GM12878 (cell line): ENCODE measurements at regions not wholly inside any gene's neighbourhood (a gene's known extent, or its start where the extent isn't known, plus 50 kb on each side); places are given as distances from the start of the nearest gene placed in this dataset.

Experiments
- ATAC-seq: fragments of 200-7000 bp; cut with Tn5 transposase; 3 replicates; pipeline ENCODE4 v1.9.1; 2020; ENCODE audit warnings: mild to moderate bottlenecking, moderate library complexity
- BruUV-seq: library from RNA; stranded (reverse); fragments of 400-500 nt; replicated peaks from 2 replicates; lab custom pipeline; 2021; lab: Mats Ljungman, UMichigan
- CTCF ChIA-PET: fragments of 300-600 bp; sonication (Branson Sonifier 250); formaldehyde crosslinking; extraction: SDS; loops from one replicate; lab custom pipeline; 2021; ENCODE audit warnings: inconsistent platforms; lab: Yijun Ruan, JAX
- POLR2A ChIA-PET: fragments of 350-600 bp; formaldehyde crosslinking; extraction: SDS; loops from one replicate; lab custom pipeline; 2021; ENCODE audit warnings: inconsistent platforms; lab: Charles Lee
- RAD21 ChIA-PET: fragments of 300-600 bp; sonication (Branson Sonifier 250); formaldehyde crosslinking; loops from one replicate; lab custom pipeline; 2023; ENCODE audit warnings: antibody characterized with exemption; ENCODE audit not compliant: unreplicated experiment; lab: Charles Lee
- SMC1A ChIA-PET: fragments of 300-600 bp; sonication (Branson Sonifier 250); formaldehyde crosslinking; loops from one replicate; lab custom pipeline; 2023; ENCODE audit not compliant: unreplicated experiment, uncharacterized antibody; lab: Charles Lee
- DNase-seq: peaks from one replicate; pipeline ENCODE4 v3.0.0-alpha.2; 2011; ENCODE audit warnings: low read depth, low spot score
- FAIRE-seq: peaks from 3 replicates; lab custom pipeline; 2011; peaks lifted over from hg19 to GRCh38; lab: Jason Lieb, UNC
- H2AFZ ChIP-seq: 2 replicates; pipeline ENCODE4 v1.6.0; 2011; ENCODE audit warnings: low read depth, low read length, control low read depth; ENCODE audit not compliant: control insufficient read depth
- H3K27ac ChIP-seq: 2 replicates; pipeline ENCODE4 v1.5.1; 2011; ENCODE audit warnings: control low read depth; ENCODE audit not compliant: control insufficient read depth, insufficient read depth
- H3K27me3 ChIP-seq, 2 experiments: replicated peaks in 1 of 2; 2 replicates each; pipeline versions ENCODE4 v1.6.0 to v1.6.1; 2011; ENCODE audit warnings: low read length in 1 of 2; ENCODE audit not compliant: control insufficient read depth in 2 of 2, insufficient read depth in 2 of 2
- H3K36me3 ChIP-seq, 2 experiments: 2 replicates each; pipeline ENCODE4 v1.5.1; 2011; ENCODE audit warnings: low read length in 1 of 2; ENCODE audit not compliant: control insufficient read depth in 2 of 2, insufficient read depth in 2 of 2
- H3K4me1 ChIP-seq: 2 replicates; pipeline ENCODE4 v1.6.1; 2011; ENCODE audit warnings: mild to moderate bottlenecking, low read length, moderate library complexity, mixed read lengths; ENCODE audit not compliant: control insufficient read depth, insufficient read depth
- H3K4me2 ChIP-seq: 2 replicates; pipeline ENCODE4 v1.6.0; 2011; ENCODE audit warnings: control low read depth; ENCODE audit not compliant: control insufficient read depth, insufficient read depth
- H3K4me3 ChIP-seq: fragments of 200-600 bp; sonication (generic); 2 replicates; pipeline ENCODE4 v1.5.1; 2016
- H3K79me2 ChIP-seq: 2 replicates; pipeline ENCODE4 v1.6.0; 2011; ENCODE audit warnings: low read length; ENCODE audit not compliant: control insufficient read depth, insufficient read depth
- H3K9ac ChIP-seq: 2 replicates; pipeline ENCODE4 v1.8.0; 2011; ENCODE audit warnings: low read length, control low read depth, mixed read lengths; ENCODE audit not compliant: control insufficient read depth, insufficient read depth
- H3K9me3 ChIP-seq: replicated peaks from 3 replicates; pipeline ENCODE4 v1.5.1; 2011; ENCODE audit warnings: mild to moderate bottlenecking, low read length; ENCODE audit not compliant: control insufficient read depth, insufficient read depth
- H4K20me1 ChIP-seq: 2 replicates; pipeline ENCODE4 v1.6.0; 2011; ENCODE audit not compliant: control insufficient read depth, insufficient read depth
- ASH2L ChIP-seq: fragments of 300-600, 200-600 bp; sonication (generic); IDR thresholded peaks from 2 replicates; pipeline ENCODE4 v1.6.1; 2017; ENCODE audit warnings: low read depth, mild to moderate bottlenecking, borderline replicate concordance
- CBX5 ChIP-seq: sonication (generic); IDR thresholded peaks from 2 replicates; pipeline ENCODE4 v1.6.1; 2016; ENCODE audit warnings: low read depth, moderate library complexity, mild to moderate bottlenecking, inconsistent platforms
- FOXK2 ChIP-seq: fragments of 450-650 bp; IDR thresholded peaks from 2 replicates; pipeline ENCODE4 v1.6.1; 2017; ENCODE audit warnings: mild to moderate bottlenecking, moderate library complexity
- GATAD2B ChIP-seq: fragments of 450-650 bp; conservative IDR thresholded peaks from 2 replicates; pipeline ENCODE4 v1.6.1; 2017; ENCODE audit warnings: low read depth, mild to moderate bottlenecking, moderate library complexity
- JUNB ChIP-seq: IDR thresholded peaks from 2 replicates; pipeline ENCODE4 v1.6.1; 2016; ENCODE audit warnings: antibody characterized with exemption, mild to moderate bottlenecking
- NFYB ChIP-seq: IDR thresholded peaks from 2 replicates; pipeline ENCODE4 v1.6.1; 2011; ENCODE audit warnings: low read depth, mild to moderate bottlenecking, low read length, improper control_type of control experiment, moderate library complexity; ENCODE audit not compliant: insufficient read depth
- PAX8 ChIP-seq: fragments of 450-650 bp; IDR thresholded peaks from 2 replicates; pipeline ENCODE4 v1.6.1; 2017; ENCODE audit warnings: mild to moderate bottlenecking, moderate library complexity
- RB1 ChIP-seq: fragments of 450-650 bp; formaldehyde crosslinking; IDR thresholded peaks from 2 replicates; pipeline ENCODE4 v1.6.1; 2017; ENCODE audit warnings: mild to moderate bottlenecking, borderline replicate concordance
- RELA ChIP-seq: fragments of 450-650 bp; IDR thresholded peaks from 2 replicates; pipeline ENCODE4 v1.8.0; 2014; ENCODE audit warnings: borderline replicate concordance; ENCODE audit not compliant: partially characterized antibody
- SMC3 ChIP-seq: IDR thresholded peaks from 2 replicates; pipeline ENCODE4 v1.6.1; 2011; ENCODE audit warnings: low read length, improper control_type of control experiment, borderline replicate concordance
- YY1 ChIP-seq: IDR thresholded peaks from 2 replicates; pipeline ENCODE4 v1.6.1; 2011; ENCODE audit warnings: low read depth, mild to moderate bottlenecking, low read length
- ZNF217 ChIP-seq: fragments of 450-650 bp; IDR thresholded peaks from 2 replicates; pipeline ENCODE4 v1.6.1; 2017; ENCODE audit warnings: antibody characterized with exemption, mild to moderate bottlenecking
- WGBS: methylation state at CpG from one replicate; pipeline ENCODE4 v1.1.6; 2016; ENCODE audit warnings: low lambda C conversion rate; ENCODE audit not compliant: insufficient replicate concordance, insufficient coverage; ENCODE audit errors: missing lambda C conversion rate; 5-methylcytosine and 5-hydroxymethylcytosine counted together
- in situ Hi-C: fragments of 300-500 bp; cut with MboI; formaldehyde crosslinking; loops from 9 replicates; pipeline ENCODE4 v1.14.3; 2018; ENCODE audit warnings: mixed read lengths
- intact Hi-C: fragments of 100-400 bp; cut with micrococcal nuclease; formaldehyde crosslinking; loops from one replicate; pipeline ENCODE4 v1.14.2; 2022; ENCODE audit not compliant: unreplicated experiment
- TF ChIP-seq, protein P1 (sequence below): fragments of 450-650 bp; IDR thresholded peaks from 2 replicates; pipeline ENCODE4 v1.6.1; 2017; ENCODE audit warnings: borderline replicate concordance
- TF ChIP-seq, protein P2 (sequence below): IDR thresholded peaks from 2 replicates; pipeline ENCODE4 v1.6.1; 2012; ENCODE audit warnings: mild to moderate bottlenecking, low read depth, low read length
- TF ChIP-seq, protein P3 (sequence below): fragments of 450-650 bp; IDR thresholded peaks from 2 replicates; pipeline ENCODE4 v1.6.1; 2018; ENCODE audit warnings: borderline replicate concordance, mild to moderate bottlenecking; ENCODE audit not compliant: partially characterized antibody

- intact Hi-C loops (no loop called here), in situ Hi-C loops (no loop called here)
- ATAC-seq (no peak), DNase-seq (no peak), FAIRE-seq (no peak)
- Histone ChIP-seq H3K9ac (no peak overlapping the region), H2AFZ (no peak overlapping the region), H3K9me3 (no peaks in the 10 kb centered on the region), H3K36me3 (no peaks in the 10 kb centered on the region), H3K4me2 (no peak overlapping the region), H3K27me3 (no peaks in the 10 kb centered on the region), H3K27ac (no peak overlapping the region), H4K20me1 (no peaks in the 10 kb centered on the region), H3K4me3 (no peak overlapping the region), H3K4me1 (no peaks in the 10 kb centered on the region), H3K79me2 (no peaks in the 10 kb centered on the region)
- TF ChIP-seq PAX8: no peak
- no peak for TF ChIP-seq ZNF217
- TF ChIP-seq, protein P1, sequence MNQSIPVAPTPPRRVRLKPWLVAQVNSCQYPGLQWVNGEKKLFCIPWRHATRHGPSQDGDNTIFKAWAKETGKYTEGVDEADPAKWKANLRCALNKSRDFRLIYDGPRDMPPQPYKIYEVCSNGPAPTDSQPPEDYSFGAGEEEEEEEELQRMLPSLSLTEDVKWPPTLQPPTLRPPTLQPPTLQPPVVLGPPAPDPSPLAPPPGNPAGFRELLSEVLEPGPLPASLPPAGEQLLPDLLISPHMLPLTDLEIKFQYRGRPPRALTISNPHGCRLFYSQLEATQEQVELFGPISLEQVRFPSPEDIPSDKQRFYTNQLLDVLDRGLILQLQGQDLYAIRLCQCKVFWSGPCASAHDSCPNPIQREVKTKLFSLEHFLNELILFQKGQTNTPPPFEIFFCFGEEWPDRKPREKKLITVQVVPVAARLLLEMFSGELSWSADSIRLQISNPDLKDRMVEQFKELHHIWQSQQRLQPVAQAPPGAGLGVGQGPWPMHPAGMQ: no peak
- no peak for TF ChIP-seq SMC3
- no peak for TF ChIP-seq ASH2L
- no peak for TF ChIP-seq GATAD2B
- TF ChIP-seq RB1: no peak
- TF ChIP-seq JUNB: no peak
- TF ChIP-seq, protein P2, sequence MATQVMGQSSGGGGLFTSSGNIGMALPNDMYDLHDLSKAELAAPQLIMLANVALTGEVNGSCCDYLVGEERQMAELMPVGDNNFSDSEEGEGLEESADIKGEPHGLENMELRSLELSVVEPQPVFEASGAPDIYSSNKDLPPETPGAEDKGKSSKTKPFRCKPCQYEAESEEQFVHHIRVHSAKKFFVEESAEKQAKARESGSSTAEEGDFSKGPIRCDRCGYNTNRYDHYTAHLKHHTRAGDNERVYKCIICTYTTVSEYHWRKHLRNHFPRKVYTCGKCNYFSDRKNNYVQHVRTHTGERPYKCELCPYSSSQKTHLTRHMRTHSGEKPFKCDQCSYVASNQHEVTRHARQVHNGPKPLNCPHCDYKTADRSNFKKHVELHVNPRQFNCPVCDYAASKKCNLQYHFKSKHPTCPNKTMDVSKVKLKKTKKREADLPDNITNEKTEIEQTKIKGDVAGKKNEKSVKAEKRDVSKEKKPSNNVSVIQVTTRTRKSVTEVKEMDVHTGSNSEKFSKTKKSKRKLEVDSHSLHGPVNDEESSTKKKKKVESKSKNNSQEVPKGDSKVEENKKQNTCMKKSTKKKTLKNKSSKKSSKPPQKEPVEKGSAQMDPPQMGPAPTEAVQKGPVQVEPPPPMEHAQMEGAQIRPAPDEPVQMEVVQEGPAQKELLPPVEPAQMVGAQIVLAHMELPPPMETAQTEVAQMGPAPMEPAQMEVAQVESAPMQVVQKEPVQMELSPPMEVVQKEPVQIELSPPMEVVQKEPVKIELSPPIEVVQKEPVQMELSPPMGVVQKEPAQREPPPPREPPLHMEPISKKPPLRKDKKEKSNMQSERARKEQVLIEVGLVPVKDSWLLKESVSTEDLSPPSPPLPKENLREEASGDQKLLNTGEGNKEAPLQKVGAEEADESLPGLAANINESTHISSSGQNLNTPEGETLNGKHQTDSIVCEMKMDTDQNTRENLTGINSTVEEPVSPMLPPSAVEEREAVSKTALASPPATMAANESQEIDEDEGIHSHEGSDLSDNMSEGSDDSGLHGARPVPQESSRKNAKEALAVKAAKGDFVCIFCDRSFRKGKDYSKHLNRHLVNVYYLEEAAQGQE: no peak
- TF ChIP-seq FOXK2: no peak
- no peak for TF ChIP-seq RELA
- TF ChIP-seq, protein P3, sequence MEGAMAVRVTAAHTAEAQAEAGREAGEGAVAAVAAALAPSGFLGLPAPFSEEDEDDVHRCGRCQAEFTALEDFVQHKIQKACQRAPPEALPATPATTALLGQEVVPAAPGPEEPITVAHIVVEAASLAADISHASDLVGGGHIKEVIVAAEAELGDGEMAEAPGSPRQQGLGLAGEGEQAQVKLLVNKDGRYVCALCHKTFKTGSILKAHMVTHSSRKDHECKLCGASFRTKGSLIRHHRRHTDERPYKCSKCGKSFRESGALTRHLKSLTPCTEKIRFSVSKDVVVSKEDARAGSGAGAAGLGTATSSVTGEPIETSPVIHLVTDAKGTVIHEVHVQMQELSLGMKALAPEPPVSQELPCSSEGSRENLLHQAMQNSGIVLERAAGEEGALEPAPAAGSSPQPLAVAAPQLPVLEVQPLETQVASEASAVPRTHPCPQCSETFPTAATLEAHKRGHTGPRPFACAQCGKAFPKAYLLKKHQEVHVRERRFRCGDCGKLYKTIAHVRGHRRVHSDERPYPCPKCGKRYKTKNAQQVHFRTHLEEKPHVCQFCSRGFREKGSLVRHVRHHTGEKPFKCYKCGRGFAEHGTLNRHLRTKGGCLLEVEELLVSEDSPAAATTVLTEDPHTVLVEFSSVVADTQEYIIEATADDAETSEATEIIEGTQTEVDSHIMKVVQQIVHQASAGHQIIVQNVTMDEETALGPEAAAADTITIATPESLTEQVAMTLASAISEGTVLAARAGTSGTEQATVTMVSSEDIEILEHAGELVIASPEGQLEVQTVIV: no peak
- TF ChIP-seq CBX5: no peak
- no peak for TF ChIP-seq NFYB
- TF ChIP-seq YY1: no peak
- 27% methylated on average over 4 of the region's 4 CpGs for WGBS
- POLR2A ChIA-PET: no interaction called here
- SMC1A ChIA-PET: no interaction called here
- RAD21 ChIA-PET: no interaction called here
- CTCF ChIA-PET: no interaction called here
- no TSS peak for BruUV-seq
These were observed 81.6 kb upstream of the ARGLU1 start for GRCh38 chr13:106649495-106649894.
